SIG-M5 treated with dmso at 0.1 percent for 504 hours (cell line): ENCODE measurements at regions not wholly inside any gene's neighbourhood (a gene's known extent, or its start where the extent isn't known, plus 50 kb on each side); places are given as distances from the start of the nearest gene placed in this dataset.

Source experiments
- DNase-seq: peaks from one replicate; lab custom pipeline; 2025; ENCODE audit not compliant: unreplicated experiment; lab: John Stamatoyannopoulos, UW

DNA sequence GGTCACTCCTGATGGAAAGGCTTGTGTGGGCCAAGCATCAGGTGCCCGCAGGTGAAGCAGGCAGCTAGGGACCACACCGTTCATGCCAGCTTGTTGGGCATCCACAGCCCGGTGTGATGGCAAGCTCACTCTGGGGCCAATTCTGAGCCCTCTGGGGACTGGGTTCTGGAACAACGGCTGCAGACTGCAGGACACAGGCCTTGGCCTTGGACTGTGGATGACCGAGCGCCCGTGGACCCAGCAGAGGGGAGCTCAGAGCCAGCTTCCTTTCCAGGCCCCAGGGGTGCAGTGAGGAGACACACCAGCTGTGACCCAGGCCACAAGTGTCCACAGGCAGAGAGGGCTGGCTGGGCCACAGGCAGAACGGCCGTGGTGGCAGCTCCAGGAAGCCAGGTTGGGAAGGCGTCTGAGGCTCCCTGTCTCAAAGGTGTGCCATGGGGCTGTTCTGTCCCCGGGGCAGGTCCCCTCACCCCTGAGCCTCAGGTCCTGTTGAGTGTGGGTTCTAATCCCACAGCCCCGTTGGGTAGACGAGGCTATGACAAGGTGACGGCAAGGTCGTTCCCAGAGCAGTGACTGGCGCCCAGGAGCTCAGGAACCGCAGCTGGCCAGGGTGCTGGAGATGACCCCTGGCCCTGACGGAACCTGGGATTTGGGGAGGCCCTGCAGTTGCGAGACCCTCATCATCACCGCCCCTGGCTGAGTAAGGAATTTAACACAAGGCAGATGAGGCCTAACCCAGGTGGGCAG, 1079.4 kb downstream of the BRD1 start:
- DNase-seq: no peak

- DNase-seq: no peak
These were observed 1080.8 kb downstream of the BRD1 start for GRCh38 chr22:48746789-48747425.

DNA sequence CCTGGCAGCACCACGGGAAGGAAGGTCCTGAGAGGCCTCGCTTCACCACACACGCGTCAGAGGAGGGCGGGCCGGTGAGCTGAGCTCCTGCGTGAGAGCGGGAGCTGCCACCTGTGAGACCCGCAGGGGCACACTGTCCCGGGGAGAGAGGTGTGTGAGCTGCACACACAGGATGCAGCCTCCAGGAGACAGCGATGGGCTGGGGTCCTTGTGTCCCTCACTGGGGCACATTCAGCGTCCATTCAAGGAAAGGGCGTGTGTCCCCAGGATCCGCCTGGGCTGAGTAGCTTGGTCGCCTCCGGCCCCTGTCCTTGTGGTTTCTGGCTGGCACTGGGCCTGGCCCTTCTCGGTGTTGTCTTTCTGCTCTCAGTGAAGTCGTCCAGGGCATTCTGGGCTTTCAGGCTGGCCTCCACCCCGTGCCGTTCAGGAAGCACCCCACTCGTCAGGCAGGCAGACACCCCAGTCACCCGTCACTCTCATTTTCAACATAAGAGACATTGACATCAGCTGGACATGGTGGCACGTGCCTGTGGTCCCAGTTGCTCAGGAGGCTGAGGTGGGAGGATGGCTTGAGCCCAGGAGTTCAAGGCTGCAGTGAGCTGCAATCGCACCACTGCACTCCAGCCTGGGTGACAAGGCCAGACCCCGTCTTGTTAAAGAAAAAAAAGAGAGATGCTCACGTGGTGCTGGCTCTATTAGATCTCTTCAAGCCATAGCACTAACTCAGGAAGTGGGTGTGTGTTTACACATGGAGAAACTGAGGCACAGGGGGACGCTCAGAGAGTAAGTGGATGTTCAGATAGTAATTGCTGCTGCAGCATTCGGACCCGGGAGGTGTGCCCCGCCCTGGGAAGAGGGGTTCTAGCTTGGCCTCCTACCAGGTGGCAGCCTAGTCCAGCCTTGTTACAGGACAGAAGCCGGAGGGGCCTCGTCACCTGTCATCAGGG, 1081.6 kb downstream of the BRD1 start:
- DNase-seq: no peak

- DNase-seq: no peak
These were observed 1082.5 kb downstream of the BRD1 start for GRCh38 chr22:48744967-48745841.

- DNase-seq: no peak
These were observed 1083.4 kb downstream of the BRD1 start for GRCh38 chr22:48744283-48744641.

DNA sequence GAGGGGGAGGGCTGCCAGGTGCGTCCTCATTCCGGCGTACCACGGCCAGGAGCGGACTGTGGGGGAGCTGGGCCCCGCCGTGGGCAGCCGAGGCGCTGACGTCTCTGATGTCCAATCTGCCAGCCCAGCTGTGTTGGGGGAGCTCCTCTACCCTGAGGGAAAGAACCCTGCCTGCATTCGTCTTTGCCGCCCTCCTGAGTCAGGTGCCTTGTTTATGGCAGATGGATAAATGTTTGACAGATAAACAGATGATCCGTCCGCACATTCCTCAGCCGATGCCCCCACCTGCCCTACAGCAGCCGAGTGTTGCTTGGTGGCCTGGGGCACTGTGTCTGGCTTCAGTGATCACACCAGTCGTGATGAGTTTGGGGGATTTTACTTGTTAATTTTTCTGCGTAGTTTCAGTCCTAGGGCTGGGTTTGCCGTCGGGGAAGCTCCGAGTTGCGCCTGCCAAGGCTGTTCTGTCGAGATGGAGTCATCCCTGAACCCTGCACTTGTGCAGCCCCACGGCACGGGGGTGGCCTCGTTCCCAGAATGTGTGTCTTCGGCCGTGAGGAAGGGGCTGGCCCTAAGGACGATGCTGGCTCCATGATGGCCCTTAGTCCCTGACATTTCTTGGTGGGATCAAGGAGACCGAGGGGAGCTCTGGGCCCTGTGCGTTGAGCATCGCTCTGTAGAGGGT, 1083.9 kb downstream of the BRD1 start:
- no peak for DNase-seq

GRCh38 chr22:48742556-48743343, 1084.9 kb downstream of the BRD1 start:
- DNase-seq: no peak

DNA sequence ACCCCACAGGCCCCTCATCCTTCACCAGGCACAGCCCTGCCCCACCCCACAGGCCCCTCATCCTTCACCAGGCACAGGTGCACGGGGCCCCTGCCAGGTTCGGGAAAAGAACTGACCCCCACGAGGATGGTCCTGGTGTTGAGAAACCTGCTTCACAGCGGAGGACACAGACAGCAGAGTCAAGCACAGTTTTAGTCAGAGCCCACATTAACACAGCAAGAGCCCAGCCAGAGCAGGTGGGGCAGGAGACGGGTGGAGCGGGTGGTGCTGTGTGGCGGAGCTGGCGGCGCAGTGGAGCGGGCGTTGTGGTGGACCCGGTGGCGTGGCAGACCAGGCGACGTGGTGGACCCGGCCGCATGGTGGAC, 1085.5 kb downstream of the BRD1 start:
- no peak for DNase-seq

DNA sequence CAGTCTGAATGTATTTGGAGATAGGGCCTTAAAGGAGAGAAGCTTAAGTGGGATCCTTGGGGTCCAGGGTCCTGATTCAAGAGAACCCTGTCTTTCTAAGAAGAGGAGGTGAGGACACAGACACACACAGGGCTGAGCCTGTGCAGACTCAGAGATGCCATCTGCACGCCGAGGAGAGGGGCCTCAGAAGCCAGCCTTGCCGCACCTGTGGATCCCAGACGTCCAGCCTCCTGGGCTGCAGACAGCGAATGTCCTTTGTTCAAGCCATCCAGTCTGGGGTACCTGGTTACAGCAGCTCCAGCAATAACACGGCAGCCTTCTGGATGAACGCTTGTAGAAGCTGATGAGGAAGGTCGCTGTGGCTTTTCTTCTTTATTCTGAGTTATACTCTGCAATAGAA, 1086.1 kb downstream of the BRD1 start:
- DNase-seq: no peak

DNA sequence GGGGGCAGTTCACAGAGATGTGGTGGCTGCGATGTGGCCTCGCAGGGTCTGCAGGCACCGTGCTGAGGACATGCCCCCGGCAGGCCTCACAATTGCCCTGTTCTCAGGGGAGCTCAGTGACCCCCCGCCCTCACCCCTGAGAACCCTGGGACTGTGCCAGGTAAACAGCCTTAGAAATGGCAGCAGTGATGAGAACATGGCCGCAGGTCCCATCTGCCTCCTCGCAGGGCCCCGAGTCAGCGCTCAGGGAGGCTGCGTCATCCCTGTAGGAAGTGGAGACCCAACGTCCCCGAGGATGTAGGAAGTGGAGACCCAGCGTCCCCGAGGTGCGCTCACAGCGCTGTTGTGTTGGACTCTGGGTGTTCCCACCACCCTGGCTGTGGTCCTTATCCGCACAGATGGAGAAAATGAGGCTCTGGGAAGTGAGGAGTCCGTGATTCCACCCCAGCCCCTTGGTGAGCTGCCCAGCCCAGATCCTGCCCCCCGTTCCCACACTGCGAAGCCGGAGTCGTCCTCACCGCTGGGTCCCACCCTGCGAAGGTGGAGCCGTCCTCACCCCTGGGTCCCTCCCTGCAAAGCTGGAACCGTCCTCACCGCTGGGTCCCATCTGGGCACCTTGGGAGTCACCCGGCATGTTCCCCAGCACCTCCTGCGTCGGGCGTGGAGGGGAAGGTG, 1086.8 kb downstream of the BRD1 start:
- no peak for DNase-seq

DNA sequence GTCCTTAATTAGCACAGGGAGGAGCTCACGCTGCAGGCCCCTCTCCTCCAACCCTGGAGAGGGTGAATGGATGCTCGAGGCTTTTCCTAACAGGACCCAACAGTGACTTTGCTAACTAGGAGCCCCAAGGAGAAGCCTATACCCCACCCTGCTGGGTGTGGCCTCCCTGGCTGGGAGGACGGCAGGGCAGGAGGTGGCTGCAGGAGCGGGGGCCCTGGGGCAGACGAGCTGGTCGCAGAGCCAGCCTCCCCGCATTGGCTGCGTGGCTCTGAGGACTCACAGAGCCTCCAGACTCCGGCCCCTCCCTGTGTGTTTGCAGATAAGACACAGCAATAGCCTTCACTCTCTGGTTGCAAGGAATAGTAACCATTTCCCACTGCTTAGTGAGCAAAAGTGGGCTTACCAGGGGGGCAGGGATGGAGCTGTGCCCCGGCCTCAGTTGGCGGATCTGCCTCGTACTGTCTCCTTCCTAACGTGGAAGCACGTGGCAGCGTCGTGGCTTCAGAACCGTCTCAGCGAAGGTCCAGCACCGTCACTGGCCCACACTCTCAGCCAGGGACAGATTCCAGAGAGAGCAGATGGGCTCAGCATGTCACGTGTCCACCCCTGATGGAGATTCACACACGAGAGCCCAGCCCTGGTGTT, 1087.5 kb downstream of the BRD1 start:
- no peak for DNase-seq

- no peak for DNase-seq
These were observed 1088.2 kb downstream of the BRD1 start for GRCh38 chr22:48739348-48740085.

- DNase-seq: no peak
These were observed 1089.3 kb downstream of the BRD1 start for GRCh38 chr22:48738204-48738980.

DNA sequence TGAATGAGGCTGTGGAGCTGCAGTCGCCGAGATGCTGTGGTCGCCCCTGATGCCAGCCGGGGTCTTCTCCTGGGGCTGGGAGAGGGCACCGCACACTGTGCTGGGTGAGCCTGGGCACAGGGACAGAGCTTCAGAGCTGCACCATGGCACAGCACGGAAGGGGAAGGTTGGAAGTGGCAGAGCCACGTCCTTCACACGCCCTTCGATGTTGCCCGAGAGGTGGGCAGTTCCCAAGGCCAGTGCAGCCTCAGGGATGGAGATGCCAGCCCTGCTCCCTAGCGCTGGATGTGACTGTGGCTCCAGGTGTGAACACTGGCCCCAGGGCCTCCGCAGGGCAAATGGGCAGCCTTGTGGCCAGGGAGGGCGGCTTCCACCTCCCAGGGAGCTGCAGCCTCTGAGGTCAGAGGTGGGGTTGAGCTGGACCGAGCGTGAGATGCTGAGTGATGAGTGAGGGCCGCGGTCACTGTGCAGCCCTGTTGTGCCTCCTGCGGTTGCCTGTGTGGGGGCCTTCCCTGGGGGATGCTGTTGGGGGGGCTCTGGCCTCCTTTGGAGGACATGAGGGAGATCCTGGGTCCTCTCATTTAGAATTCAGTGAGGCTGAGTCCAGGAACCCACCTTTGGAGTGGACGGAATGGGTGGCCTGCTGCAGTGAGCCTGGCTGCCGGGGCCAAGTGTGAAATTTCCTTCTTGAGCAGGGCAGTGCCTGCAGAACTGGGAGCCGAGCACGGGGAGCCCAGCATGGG, 1090.0 kb downstream of the BRD1 start:
- no peak for DNase-seq

DNA sequence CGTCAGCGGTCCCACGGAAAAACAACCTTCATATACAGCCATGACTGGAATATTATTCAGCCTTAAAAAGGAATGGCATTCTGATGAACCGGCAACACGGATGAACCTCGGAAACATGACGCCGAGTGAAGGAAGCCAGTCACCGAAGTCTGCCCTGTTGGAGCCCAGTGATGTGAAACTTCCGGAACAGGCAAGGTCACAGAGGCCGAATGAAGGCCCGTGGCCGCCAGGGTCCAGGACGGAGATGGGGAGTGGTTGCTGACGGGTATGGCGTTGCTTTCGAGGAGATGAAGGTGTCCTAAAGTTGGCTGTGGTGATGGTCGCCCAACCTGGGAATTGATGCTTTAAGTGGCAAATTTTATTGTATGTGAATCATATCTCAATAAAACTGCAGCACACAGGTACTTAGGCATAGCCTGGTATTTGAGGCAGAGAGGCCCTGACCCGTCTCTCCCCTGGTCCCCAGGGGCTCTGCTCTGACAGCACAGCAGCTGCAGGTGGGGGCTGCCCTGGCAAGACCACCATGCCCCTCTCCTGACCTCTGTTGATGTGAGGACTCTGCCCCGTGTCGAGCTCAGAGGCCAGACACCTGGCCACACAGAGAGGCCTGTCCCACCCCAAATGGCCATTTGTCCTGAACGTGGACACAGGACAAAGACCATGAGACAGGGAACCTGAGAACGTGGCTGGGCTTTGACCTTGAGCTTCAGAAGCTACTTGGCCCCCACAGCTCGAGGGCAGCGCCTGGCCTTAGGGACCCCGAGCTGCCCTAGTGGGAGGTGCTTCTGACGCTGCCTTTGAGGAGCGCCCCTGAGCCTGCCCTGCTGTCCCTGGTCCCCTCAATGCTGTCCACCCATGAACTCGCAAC, 1090.8 kb downstream of the BRD1 start:
- DNase-seq: no peak
